IMR-90 (cell line): ENCODE measurements at regions not wholly inside any gene's neighbourhood (a gene's known extent, or its start where the extent isn't known, plus 50 kb on each side); places are given as distances from the start of the nearest gene placed in this dataset.

Experiments used
- ATAC-seq: fragments of 200-7000 bp; cut with Tn5 transposase; 2 replicates; pipeline ENCODE4 v1.9.1; 2020; ENCODE audit warnings: low read depth, mild to moderate bottlenecking, moderate library complexity
- BruUV-seq: library from RNA; stranded (reverse); fragments of 400-500 nt; replicated peaks from 2 replicates; lab custom pipeline; 2021; lab: Mats Ljungman, UMichigan
- CTCF ChIA-PET: fragments of 300-600 bp; formaldehyde crosslinking; extraction: SDS; loops from one replicate; lab custom pipeline; 2021; ENCODE audit warnings: antibody characterized with exemption; lab: Yijun Ruan, JAX
- POLR2A ChIA-PET: fragments of 300-600 bp; sonication (Branson Sonifier 250); formaldehyde crosslinking; loops from one replicate; lab custom pipeline; 2022; ENCODE audit warnings: antibody characterized with exemption; ENCODE audit not compliant: unreplicated experiment; lab: Charles Lee
- DNase-seq: peaks from one replicate; pipeline ENCODE4 v3.0.0; 2013
- H2AFZ ChIP-seq: replicated peaks from 2 replicates; pipeline ENCODE3; 2013; ENCODE audit warnings: low read length, mild to moderate bottlenecking; ENCODE audit not compliant: poor library complexity
- H2AK5ac ChIP-seq: 2 replicates; pipeline ENCODE4 v1.6.1; 2013; ENCODE audit warnings: low read depth, low read length, inconsistent platforms
- H2AK9ac ChIP-seq: replicated peaks from 2 replicates; pipeline ENCODE3; 2013; ENCODE audit warnings: mild to moderate bottlenecking, low read depth, low read length, moderate library complexity; ENCODE audit not compliant: poor library complexity
- H2BK120ac ChIP-seq: 2 replicates; pipeline ENCODE4 v1.6.1; 2013; ENCODE audit warnings: low read depth, low read length, inconsistent platforms
- H2BK15ac ChIP-seq: 3 replicates; pipeline ENCODE4 v1.6.1; 2013; ENCODE audit warnings: low read depth, low read length, inconsistent platforms
- H2BK20ac ChIP-seq: 2 replicates; pipeline ENCODE4 v1.6.1; 2013; ENCODE audit warnings: low read depth, mild to moderate bottlenecking, inconsistent platforms, low read length, moderate library complexity
- H2BK5ac ChIP-seq: 2 replicates; pipeline ENCODE4 v1.6.1; 2013; ENCODE audit warnings: mild to moderate bottlenecking, low read depth, low read length, inconsistent platforms; ENCODE audit not compliant: poor library complexity, severe bottlenecking
- H3K14ac ChIP-seq: replicated peaks from 2 replicates; pipeline ENCODE4 v1.6.1; 2013; ENCODE audit warnings: low read depth, low read length, inconsistent platforms
- H3K18ac ChIP-seq: 2 replicates; pipeline ENCODE4 v1.6.1; 2013; ENCODE audit warnings: low read depth, low read length, control low read depth
- H3K23ac ChIP-seq: 2 replicates; pipeline ENCODE4 v1.6.1; 2013; ENCODE audit warnings: low read depth, low read length, inconsistent platforms
- H3K27ac ChIP-seq: 2 replicates; pipeline ENCODE4 v1.5.1; 2013; ENCODE audit warnings: mild to moderate bottlenecking, control low read depth, low read length; ENCODE audit not compliant: insufficient read depth
- H3K27me3 ChIP-seq: 2 replicates; pipeline ENCODE4 v1.6.1; 2013; ENCODE audit warnings: low read length; ENCODE audit not compliant: control insufficient read depth, insufficient read depth
- H3K36me3 ChIP-seq: 2 replicates; pipeline ENCODE4 v1.6.1; 2013; ENCODE audit warnings: low read length, mixed read lengths; ENCODE audit not compliant: control insufficient read depth, insufficient read depth
- H3K4ac ChIP-seq: 2 replicates; pipeline ENCODE4 v1.6.1; 2013; ENCODE audit warnings: low read depth, low read length, inconsistent platforms
- H3K4me1 ChIP-seq: 2 replicates; pipeline ENCODE4 v1.6.1; 2013; ENCODE audit warnings: low read length, mixed read lengths; ENCODE audit not compliant: control insufficient read depth, insufficient read depth
- H3K4me2 ChIP-seq: 2 replicates; pipeline ENCODE4 v1.6.1; 2013; ENCODE audit warnings: low read depth, mild to moderate bottlenecking, control low read depth, low read length, moderate library complexity
- H3K4me3 ChIP-seq: 2 replicates; pipeline ENCODE4 v1.5.1; 2013; ENCODE audit warnings: low read depth, mild to moderate bottlenecking, control low read depth, low read length, moderate library complexity; ENCODE audit not compliant: insufficient read depth
- H3K56ac ChIP-seq: 2 replicates; pipeline ENCODE4 v1.6.1; 2013; ENCODE audit warnings: low read length, inconsistent platforms; ENCODE audit not compliant: insufficient read depth; ENCODE audit errors: extremely low read depth
- H3K79me1 ChIP-seq, 2 experiments: 2 replicates each; pipeline ENCODE4 v1.6.1; 2013; ENCODE audit warnings: low read length in 2 of 2, inconsistent platforms in 1 of 2, low read depth in 1 of 2
- H3K9ac ChIP-seq: 2 replicates; pipeline ENCODE4 v1.6.1; 2013; ENCODE audit warnings: low read depth, low read length, control low read depth
- H3K9me1 ChIP-seq: 2 replicates; pipeline ENCODE4 v1.6.1; 2013; ENCODE audit warnings: low read length, inconsistent platforms; ENCODE audit not compliant: insufficient read depth
- H3K9me3 ChIP-seq: 2 replicates; pipeline ENCODE4 v1.6.1; 2013; ENCODE audit warnings: low read length; ENCODE audit not compliant: control insufficient read depth, insufficient read depth
- H4K20me1 ChIP-seq: 2 replicates; pipeline ENCODE4 v1.6.1; 2013; ENCODE audit warnings: low read length, inconsistent platforms; ENCODE audit not compliant: insufficient read depth
- H4K5ac ChIP-seq: 2 replicates; pipeline ENCODE4 v1.6.1; 2013; ENCODE audit warnings: mild to moderate bottlenecking, low read depth, low read length, control low read depth
- H4K8ac ChIP-seq, 2 experiments: 2 replicates each; pipeline ENCODE4 v1.6.1; 2013; ENCODE audit warnings: low read depth in 2 of 2, low read length in 2 of 2, control low read depth in 1 of 2, inconsistent platforms in 1 of 2
- H4K91ac ChIP-seq: 2 replicates; pipeline ENCODE4 v1.6.1; 2013; ENCODE audit warnings: low read depth, low read length, inconsistent platforms; ENCODE audit not compliant: insufficient read depth
- BHLHE40 ChIP-seq: fragments of 150-350 bp; IDR thresholded peaks from 2 replicates; pipeline ENCODE4 v1.6.1; 2016; ENCODE audit warnings: mild to moderate bottlenecking, low read depth, low read length
- CEBPB ChIP-seq: IDR thresholded peaks from 2 replicates; pipeline ENCODE4 v1.6.1; 2012; ENCODE audit warnings: low read depth, low read length, improper control_type of control experiment
- CHD1 ChIP-seq: IDR thresholded peaks from 2 replicates; pipeline ENCODE4 v1.6.1; 2012; ENCODE audit warnings: low read depth, low read length, improper control_type of control experiment
- CTCF ChIP-seq: conservative IDR thresholded peaks from 2 replicates; pipeline ENCODE4 v1.5.1; 2012; ENCODE audit warnings: mild to moderate bottlenecking, low read depth, low read length, improper control_type of control experiment
- ELK1 ChIP-seq: fragments of 150-350 bp; IDR thresholded peaks from 2 replicates; pipeline ENCODE4 v1.6.1; 2016; ENCODE audit warnings: low read depth, mild to moderate bottlenecking, low read length, moderate library complexity, borderline replicate concordance
- FOS ChIP-seq: fragments of 150-350 bp; IDR thresholded peaks from 2 replicates; pipeline ENCODE4 v1.6.1; 2016; ENCODE audit warnings: low read depth, low read length
- MAFK ChIP-seq: IDR thresholded peaks from 2 replicates; pipeline ENCODE4 v1.6.1; 2012; ENCODE audit warnings: low read depth, low read length, improper control_type of control experiment
- MXI1 ChIP-seq: IDR thresholded peaks from 2 replicates; pipeline ENCODE4 v1.6.1; 2012; ENCODE audit warnings: low read depth, mild to moderate bottlenecking, low read length, moderate library complexity, borderline replicate concordance
- POLR2A ChIP-seq: IDR thresholded peaks from 2 replicates; pipeline ENCODE4 v1.6.1; 2012; ENCODE audit warnings: mild to moderate bottlenecking, low read depth, low read length
- RFX5 ChIP-seq: IDR thresholded peaks from 2 replicates; pipeline ENCODE4 v1.8.0; 2012; ENCODE audit warnings: low read depth, mild to moderate bottlenecking, low read length, moderate library complexity
- USF2 ChIP-seq: fragments of 150-350 bp; IDR thresholded peaks from 2 replicates; pipeline ENCODE4 v1.6.1; 2017; ENCODE audit warnings: mild to moderate bottlenecking, antibody characterized with exemption, low read length, low read depth
- WGBS, 2 experiments: methylation state at CpG; one replicate each; pipeline versions ENCODE4 v1.1.5 to v1.1.7; 2013; ENCODE audit warnings: missing lambda C conversion rate in 2 of 2; ENCODE audit not compliant: insufficient read length in 1 of 2; ENCODE audit errors: extremely low coverage in 2 of 2; 5-methylcytosine and 5-hydroxymethylcytosine counted together
- dilution Hi-C: fragments of 300-500 bp; cut with HindIII; formaldehyde crosslinking; loops from one replicate; pipeline ENCODE4 v1.14.3; 2018; ENCODE audit warnings: low sequenced_read_pairs; ENCODE audit not compliant: unreplicated experiment
- in situ Hi-C: fragments of 300-500 bp; cut with MboI; formaldehyde crosslinking; loops from 3 replicates; pipeline ENCODE4 v1.14.3; 2019; ENCODE audit warnings: low sequenced_read_pairs, inconsistent platforms, mixed read lengths
- intact Hi-C: fragments of 100-400 bp; cut with micrococcal nuclease; formaldehyde crosslinking; loops from 2 replicates; pipeline ENCODE4 v1.10.0; 2022

- BruUV-seq, result no TSS peak
These were observed 147.3 kb downstream of the OMA1 start for GRCh38 chr1:58399176-58399575.

More at GRCh38 chr1:58399176-58399575, 147.3 kb downstream of the OMA1 start:
- Histone ChIP-seq H3K36me3 (no peaks in the 10 kb centered on the region), H3K27me3 (no peaks in the 10 kb centered on the region), H2BK5ac (no peak overlapping the region), H3K14ac (no peak overlapping the region), H3K4me1 (peaks cover 13% of the 10 kb centered on the region), H2AK5ac (0 out of 2 replicates have a peak overlapping the region, but pooled peaks have one; percentile 13), H4K91ac (no peak overlapping the region), H2BK15ac (no peak overlapping the region), H4K5ac (no peak overlapping the region), H3K79me1 (no peaks in the 10 kb centered on the region), H2AFZ (no peak overlapping the region), H2BK120ac (no peak overlapping the region), H3K9me3 (no peaks in the 10 kb centered on the region), H2AK9ac (no peak overlapping the region), H2BK20ac (0 out of 2 replicates have a peak overlapping the region, but pooled peaks have one; percentile 54), H3K4me2 (no peak overlapping the region), H3K18ac (no peak overlapping the region), H3K4ac (0 out of 2 replicates have a peak overlapping the region, but pooled peaks have one; percentile 2), H3K9ac (no peak overlapping the region), H3K9me1 (peaks cover 13% of the 10 kb centered on the region), H3K4me3 (no peak overlapping the region), H3K27ac (no peak overlapping the region), H3K56ac (no peak overlapping the region), H3K23ac (no peak overlapping the region), H4K20me1 (no peaks in the 10 kb centered on the region), H4K8ac (no peak overlapping the region)
- dilution Hi-C loops (no loop called here), in situ Hi-C loops (no loop called here), intact Hi-C loops (no loop called here)
- CTCF ChIA-PET, result no interaction called here
- DNase-seq, result no peak
- POLR2A ChIA-PET, result no interaction called here
- no peak for TF ChIP-seq RFX5
- no peak for TF ChIP-seq MAFK
- no peak for TF ChIP-seq ELK1
- TF ChIP-seq BHLHE40, result no peak
- TF ChIP-seq CTCF, result no peak
- no peak for TF ChIP-seq FOS
- no peak for TF ChIP-seq USF2
- TF ChIP-seq CHD1, result no peak
- TF ChIP-seq POLR2A, result no peak
- TF ChIP-seq MXI1, result no peak
- no peak for TF ChIP-seq CEBPB
- 83% methylated on average over 1 of the region's 3 CpGs; no CpG with 5 or more reads in 1 of the 2 experiments for WGBS, 2 experiments
- no peak for ATAC-seq
